ENCODE measurements at regions not wholly inside any gene's neighbourhood (a gene's known extent, or its start where the extent isn't known, plus 50 kb on each side); places are given as distances from the start of the nearest gene placed in this dataset.

DNA sequence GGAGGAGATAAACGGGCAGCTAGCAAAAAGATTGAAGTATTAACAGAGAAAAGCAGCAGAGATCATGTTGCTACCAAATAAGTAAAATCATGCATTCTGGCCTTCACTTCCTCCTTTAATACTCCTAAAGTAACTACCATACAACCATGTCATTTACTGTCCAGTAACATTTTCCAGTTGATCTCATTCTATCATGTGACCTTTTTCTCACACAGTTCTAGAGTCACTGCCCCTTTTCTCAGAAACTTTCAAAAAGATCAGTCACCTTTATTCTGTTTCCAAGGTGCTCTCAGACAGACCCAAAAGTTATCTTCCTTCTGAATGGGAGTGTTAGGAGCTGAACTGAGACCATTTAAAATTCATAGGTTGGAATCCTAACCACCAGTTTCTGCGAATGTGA is 984.4 kb downstream of the FAM181B start:
- H3K4me3 ChIP-seq (ENCODE audit: low read depth in 1 of 3, low read length in 3 of 3) = no peak overlapping the region
- no peak overlapping the region for H3K27ac ChIP-seq (ENCODE audit: low read depth in 1 of 2, low read length in 2 of 2)
- TF ChIP-seq RAD21 (IDR thresholded peaks at IDR 0.05) (no peak), NR2F2 (IDR thresholded peaks at IDR 0.05) (no peak), SP1 (IDR thresholded peaks at IDR 0.05) (no peak), EGR1 (IDR thresholded peaks at IDR 0.05; ENCODE audit: low read depth in 2 of 2) (no peak), HNF4G (IDR thresholded peaks at IDR 0.05) (no peak), JUND (IDR thresholded peaks at IDR 0.05) (no peak), YY1 (IDR thresholded peaks at IDR 0.05) (no peak), FOXA2 (IDR thresholded peaks at IDR 0.05) (no peak), TAF1 (conservative IDR thresholded peaks at IDR 0.05) (no peak), FOXA1 (IDR thresholded peaks at IDR 0.05) (no peak), GABPA (IDR thresholded peaks at IDR 0.05 in 1 of 2, conservative IDR thresholded peaks at IDR 0.05 in 1 of 2) (no peak), ATF3 (IDR thresholded peaks at IDR 0.05) (no peak), MAX (IDR thresholded peaks at IDR 0.05) (no peak), RXRA (IDR thresholded peaks at IDR 0.05) (no peak)
- TF ChIP-seq, protein P1, sequence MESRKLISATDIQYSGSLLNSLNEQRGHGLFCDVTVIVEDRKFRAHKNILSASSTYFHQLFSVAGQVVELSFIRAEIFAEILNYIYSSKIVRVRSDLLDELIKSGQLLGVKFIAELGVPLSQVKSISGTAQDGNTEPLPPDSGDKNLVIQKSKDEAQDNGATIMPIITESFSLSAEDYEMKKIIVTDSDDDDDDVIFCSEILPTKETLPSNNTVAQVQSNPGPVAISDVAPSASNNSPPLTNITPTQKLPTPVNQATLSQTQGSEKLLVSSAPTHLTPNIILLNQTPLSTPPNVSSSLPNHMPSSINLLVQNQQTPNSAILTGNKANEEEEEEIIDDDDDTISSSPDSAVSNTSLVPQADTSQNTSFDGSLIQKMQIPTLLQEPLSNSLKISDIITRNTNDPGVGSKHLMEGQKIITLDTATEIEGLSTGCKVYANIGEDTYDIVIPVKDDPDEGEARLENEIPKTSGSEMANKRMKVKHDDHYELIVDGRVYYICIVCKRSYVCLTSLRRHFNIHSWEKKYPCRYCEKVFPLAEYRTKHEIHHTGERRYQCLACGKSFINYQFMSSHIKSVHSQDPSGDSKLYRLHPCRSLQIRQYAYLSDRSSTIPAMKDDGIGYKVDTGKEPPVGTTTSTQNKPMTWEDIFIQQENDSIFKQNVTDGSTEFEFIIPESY (IDR thresholded peaks at IDR 0.05) = no peak
- TF ChIP-seq, protein P2, sequence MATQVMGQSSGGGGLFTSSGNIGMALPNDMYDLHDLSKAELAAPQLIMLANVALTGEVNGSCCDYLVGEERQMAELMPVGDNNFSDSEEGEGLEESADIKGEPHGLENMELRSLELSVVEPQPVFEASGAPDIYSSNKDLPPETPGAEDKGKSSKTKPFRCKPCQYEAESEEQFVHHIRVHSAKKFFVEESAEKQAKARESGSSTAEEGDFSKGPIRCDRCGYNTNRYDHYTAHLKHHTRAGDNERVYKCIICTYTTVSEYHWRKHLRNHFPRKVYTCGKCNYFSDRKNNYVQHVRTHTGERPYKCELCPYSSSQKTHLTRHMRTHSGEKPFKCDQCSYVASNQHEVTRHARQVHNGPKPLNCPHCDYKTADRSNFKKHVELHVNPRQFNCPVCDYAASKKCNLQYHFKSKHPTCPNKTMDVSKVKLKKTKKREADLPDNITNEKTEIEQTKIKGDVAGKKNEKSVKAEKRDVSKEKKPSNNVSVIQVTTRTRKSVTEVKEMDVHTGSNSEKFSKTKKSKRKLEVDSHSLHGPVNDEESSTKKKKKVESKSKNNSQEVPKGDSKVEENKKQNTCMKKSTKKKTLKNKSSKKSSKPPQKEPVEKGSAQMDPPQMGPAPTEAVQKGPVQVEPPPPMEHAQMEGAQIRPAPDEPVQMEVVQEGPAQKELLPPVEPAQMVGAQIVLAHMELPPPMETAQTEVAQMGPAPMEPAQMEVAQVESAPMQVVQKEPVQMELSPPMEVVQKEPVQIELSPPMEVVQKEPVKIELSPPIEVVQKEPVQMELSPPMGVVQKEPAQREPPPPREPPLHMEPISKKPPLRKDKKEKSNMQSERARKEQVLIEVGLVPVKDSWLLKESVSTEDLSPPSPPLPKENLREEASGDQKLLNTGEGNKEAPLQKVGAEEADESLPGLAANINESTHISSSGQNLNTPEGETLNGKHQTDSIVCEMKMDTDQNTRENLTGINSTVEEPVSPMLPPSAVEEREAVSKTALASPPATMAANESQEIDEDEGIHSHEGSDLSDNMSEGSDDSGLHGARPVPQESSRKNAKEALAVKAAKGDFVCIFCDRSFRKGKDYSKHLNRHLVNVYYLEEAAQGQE (IDR thresholded peaks at IDR 0.05) = no peak
- H3K4me1 ChIP-seq (ENCODE audit: control insufficient read depth in 4 of 4, insufficient read depth in 4 of 4, low read length in 3 of 4) = no peaks in the 10 kb centered on the region
- peaks cover 0 to 3% (median 0%) of the 10 kb centered on the region in 4 donors for H3K9me3 ChIP-seq (ENCODE audit: control insufficient read depth in 4 of 4, low read length in 3 of 4)
- 74% methylated on average over 2 of the region's 2 CpGs for WGBS
- no peaks in the 10 kb centered on the region for H3K36me3 ChIP-seq (ENCODE audit: control insufficient read depth in 4 of 4, insufficient read depth in 3 of 4, low read depth in 1 of 4, low read length in 3 of 4)
- H3K27me3 ChIP-seq (ENCODE audit: control insufficient read depth in 4 of 4, insufficient read depth in 4 of 4, low read length in 3 of 4) = no peaks in the 10 kb centered on the region
- H3K9ac ChIP-seq (ENCODE audit: low read depth in 1 of 2, low read length in 2 of 2) = no peak overlapping the region
- DNase-seq (ENCODE audit: low spot score) = no peak

DNA sequence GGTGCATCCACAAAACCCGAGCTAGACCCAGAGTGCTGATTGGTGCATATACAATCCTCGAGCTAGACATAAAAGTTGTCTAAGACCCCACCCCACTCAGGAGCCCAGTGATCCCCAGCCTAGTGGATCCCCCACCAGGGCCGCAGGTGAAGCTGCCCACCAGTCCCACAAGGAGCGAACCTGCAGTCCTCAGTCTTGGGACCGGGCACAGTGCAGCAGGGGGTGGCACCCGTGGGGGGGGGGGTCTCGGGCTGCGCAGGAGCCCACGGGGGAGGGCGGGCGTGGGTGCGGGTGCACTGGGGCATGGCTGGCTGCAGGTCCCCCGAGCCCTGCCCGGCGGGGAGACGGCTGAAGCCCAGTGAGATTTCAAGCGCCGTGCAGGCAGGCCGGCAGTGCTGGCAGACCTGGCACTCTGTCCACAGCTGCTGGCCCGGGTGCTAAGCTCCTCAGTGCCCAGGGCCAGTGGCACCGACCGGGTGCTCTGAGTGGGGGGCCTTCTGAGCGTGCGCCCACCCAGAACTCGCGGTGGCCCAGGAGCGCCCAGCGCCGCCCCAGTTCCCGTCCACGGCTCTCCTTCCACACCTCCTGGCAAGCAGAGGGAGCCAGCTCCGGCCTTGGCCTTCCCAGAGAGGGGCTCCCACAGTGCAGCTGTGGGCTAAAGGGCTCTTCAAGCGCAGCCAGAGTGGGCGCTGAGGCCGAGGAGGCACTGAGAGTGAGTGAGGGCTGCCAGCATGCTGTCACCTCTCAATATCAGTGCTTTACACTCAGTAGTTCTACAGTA is 989.1 kb downstream of the FAM181B start:
- no peak overlapping the region for H3K27ac ChIP-seq (ENCODE audit: low read depth in 1 of 2, low read length in 2 of 2)
- no peaks in the 10 kb centered on the region for H3K36me3 ChIP-seq (ENCODE audit: control insufficient read depth in 4 of 4, insufficient read depth in 3 of 4, low read depth in 1 of 4, low read length in 3 of 4)
- 87% methylated on average over 35 of the region's 35 CpGs for WGBS
- no peaks in the 10 kb centered on the region for H3K27me3 ChIP-seq (ENCODE audit: control insufficient read depth in 4 of 4, insufficient read depth in 4 of 4, low read length in 3 of 4)
- DNase-seq (ENCODE audit: low spot score) = no peak
- peaks cover 0 to 3% (median 0%) of the 10 kb centered on the region in 4 donors for H3K9me3 ChIP-seq (ENCODE audit: control insufficient read depth in 4 of 4, low read length in 3 of 4)
- no peak overlapping the region for H3K4me3 ChIP-seq (ENCODE audit: low read depth in 1 of 3, low read length in 3 of 3)
- no peaks in the 10 kb centered on the region for H3K4me1 ChIP-seq (ENCODE audit: control insufficient read depth in 4 of 4, insufficient read depth in 4 of 4, low read length in 3 of 4)
- H3K9ac ChIP-seq (ENCODE audit: low read depth in 1 of 2, low read length in 2 of 2) = no peak overlapping the region
- TF ChIP-seq MAX (IDR thresholded peaks at IDR 0.05) = no peak
- no peak for TF ChIP-seq GABPA (IDR thresholded peaks at IDR 0.05 in 1 of 2, conservative IDR thresholded peaks at IDR 0.05 in 1 of 2)
- TF ChIP-seq, protein P2 (IDR thresholded peaks at IDR 0.05) = no peak
- no peak for TF ChIP-seq SP1 (IDR thresholded peaks at IDR 0.05)
- TF ChIP-seq FOXA1 (IDR thresholded peaks at IDR 0.05) = no peak
- no peak for TF ChIP-seq RAD21 (IDR thresholded peaks at IDR 0.05)
- no peak for TF ChIP-seq TAF1 (conservative IDR thresholded peaks at IDR 0.05)
- no peak for TF ChIP-seq EGR1 (IDR thresholded peaks at IDR 0.05; ENCODE audit: low read depth in 2 of 2)
- TF ChIP-seq HNF4G (IDR thresholded peaks at IDR 0.05) = no peak
- no peak for TF ChIP-seq HNF4A (conservative IDR thresholded peaks at IDR 0.05)
- no peak for TF ChIP-seq YY1 (IDR thresholded peaks at IDR 0.05)
- TF ChIP-seq NR2F2 (IDR thresholded peaks at IDR 0.05) = no peak
- TF ChIP-seq, protein P1 (IDR thresholded peaks at IDR 0.05) = no peak
- TF ChIP-seq RXRA (IDR thresholded peaks at IDR 0.05) = no peak
- TF ChIP-seq ATF3 (IDR thresholded peaks at IDR 0.05) = no peak

All from liver (tissue), 7 donors.